Spleen (tissue), 11 donors: ENCODE measurements at regions not wholly inside any gene's neighbourhood (a gene's known extent, or its start where the extent isn't known, plus 50 kb on each side); places are given as distances from the start of the nearest gene placed in this dataset.

ENCODE experiments used
- DNase-seq: peaks from one replicate; pipeline ENCODE4 v3.0.0-alpha.2; 2020
- H3K27ac ChIP-seq, 8 donors: fragments of 200-600 bp; sonication (generic) in 7 of 8; 1 replicate in 4 of 8; 2 replicates in 4 of 8; pipeline versions ENCODE4 v1.5.0 to v1.8.0; 2016 to 2021; ENCODE audit warnings: inconsistent platforms in 4 of 8, mild to moderate bottlenecking in 4 of 8, moderate library complexity in 1 of 8
- H3K27me3 ChIP-seq, 7 donors: fragments of 200-600 bp; sonication (generic) in 6 of 7; replicated peaks in 1 of 7; 1 replicate in 4 of 7; 2 replicates in 3 of 7; pipeline versions ENCODE4 v1.5.0 to v1.8.0; 2016 to 2021; ENCODE audit warnings: inconsistent platforms in 3 of 7, mild to moderate bottlenecking in 1 of 7
- H3K36me3 ChIP-seq, 6 donors: fragments of 200-600 bp; sonication (generic) in 5 of 6; 1 replicate in 4 of 6; 2 replicates in 2 of 6; pipeline versions ENCODE4 v1.5.0 to v1.8.0; 2016 to 2021; ENCODE audit warnings: inconsistent platforms in 2 of 6
- H3K4me1 ChIP-seq, 6 donors: fragments of 200-600 bp; sonication (generic) in 5 of 6; 1 replicate in 3 of 6; 2 replicates in 3 of 6; pipeline versions ENCODE4 v1.5.0 to v1.8.0; 2016 to 2021; ENCODE audit warnings: inconsistent platforms in 3 of 6
- H3K4me3 ChIP-seq, 8 donors: fragments of 200-600 bp; sonication (generic) in 7 of 8; 1 replicate in 4 of 8; 2 replicates in 4 of 8; pipeline versions ENCODE4 v1.5.0 to v1.8.0; 2016 to 2021; ENCODE audit warnings: inconsistent platforms in 4 of 8, mild to moderate bottlenecking in 4 of 8, moderate library complexity in 2 of 8
- H3K9me3 ChIP-seq, 8 donors: fragments of 200-600 bp; sonication (generic) in 7 of 8; 1 replicate in 4 of 8; 2 replicates in 4 of 8; pipeline versions ENCODE4 v1.5.0 to v1.8.0; 2016 to 2021; ENCODE audit warnings: inconsistent platforms in 4 of 8
- POLR2A ChIP-seq, 3 donors: fragments of 450-650 bp; IDR thresholded peaks; one replicate each; pipeline ENCODE4 v1.5.1; 2017; ENCODE audit warnings: antibody characterized with exemption in 3 of 3, mild to moderate bottlenecking in 1 of 3
- POLR2AphosphoS5 ChIP-seq, 3 donors: sonication (generic); formaldehyde crosslinking; IDR thresholded peaks; one replicate each; pipeline ENCODE4 v1.5.1; 2017; ENCODE audit warnings: antibody characterized with exemption in 3 of 3
- WGBS, 5 donors: extraction: QIAGEN DNeasy Blood & Tissue Kit in 3 of 5; methylation state at CpG; one replicate each; pipeline versions ENCODE4 v1.1.5 to v1.1.7; 2013 to 2018; 5-methylcytosine and 5-hydroxymethylcytosine counted together
- intact Hi-C: fragments of 100-400 bp; cut with DNase I; formaldehyde crosslinking; loops from one replicate; pipeline ENCODE4 v1.15.0; 2023; ENCODE audit warnings: low total_unique reads
- TF ChIP-seq, protein P1 (sequence below), 11 experiments: fragments of 200-600 bp in 7 of 11; fragments of 450-650 bp in 4 of 11; sonication (generic) in 4 of 11; IDR thresholded peaks in 8 of 11; conservative IDR thresholded peaks in 3 of 11; 1 replicate in 7 of 11; 2 replicates in 4 of 11; pipeline versions ENCODE4 v1.4.0 to v1.8.0; 2016 to 2021; ENCODE audit warnings: antibody characterized with exemption in 11 of 11, inconsistent platforms in 4 of 11, mild to moderate bottlenecking in 1 of 11
- donor health status: healthy with polysubstance abuse.
- donor health status: DM: no; HTN: no; CAD: no; lungs with moderate emphysema.
- donor health status: DM: no; HTN: no; CAD: no.
- donor health status: Bipolar disorder and iron deficiency.
- donor health status: healthy.
- donor health status: DM: no; HTN: no; CAD: no.
- donor health status: DM: yes; HTN: yes; CAD: no.

DNA sequence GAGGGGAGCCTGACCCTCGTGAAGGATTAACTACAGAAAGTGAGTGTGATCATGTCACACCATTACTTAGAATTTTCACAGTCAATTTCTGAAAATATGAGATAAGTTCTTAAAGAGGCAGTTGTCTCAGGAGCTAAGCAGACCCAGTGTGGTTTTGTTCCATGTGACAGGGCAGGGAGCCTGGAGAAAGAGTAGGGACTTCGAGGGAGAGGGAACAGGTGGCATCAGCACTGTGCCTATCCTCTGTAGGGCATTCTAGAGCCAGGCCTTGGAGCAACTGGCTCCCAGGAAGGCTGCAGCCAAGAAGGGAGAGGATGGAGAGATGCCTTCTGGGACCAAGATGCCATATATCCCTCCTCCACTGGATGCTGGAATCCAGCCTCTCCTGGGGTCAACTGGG, 183.0 kb downstream of the TSHZ3 start:
- no peaks in the 10 kb centered on the region for H3K36me3 ChIP-seq
- peaks cover 0 to 22% (median 0%) of the 10 kb centered on the region in 7 donors for H3K27me3 ChIP-seq
- no peak for DNase-seq
- H3K9me3 ChIP-seq, result no peaks in the 10 kb centered on the region
- no peak for TF ChIP-seq POLR2AphosphoS5 (IDR thresholded peaks at IDR 0.05)
- TF ChIP-seq POLR2A (IDR thresholded peaks at IDR 0.05), result no peak
- TF ChIP-seq, protein P1, sequence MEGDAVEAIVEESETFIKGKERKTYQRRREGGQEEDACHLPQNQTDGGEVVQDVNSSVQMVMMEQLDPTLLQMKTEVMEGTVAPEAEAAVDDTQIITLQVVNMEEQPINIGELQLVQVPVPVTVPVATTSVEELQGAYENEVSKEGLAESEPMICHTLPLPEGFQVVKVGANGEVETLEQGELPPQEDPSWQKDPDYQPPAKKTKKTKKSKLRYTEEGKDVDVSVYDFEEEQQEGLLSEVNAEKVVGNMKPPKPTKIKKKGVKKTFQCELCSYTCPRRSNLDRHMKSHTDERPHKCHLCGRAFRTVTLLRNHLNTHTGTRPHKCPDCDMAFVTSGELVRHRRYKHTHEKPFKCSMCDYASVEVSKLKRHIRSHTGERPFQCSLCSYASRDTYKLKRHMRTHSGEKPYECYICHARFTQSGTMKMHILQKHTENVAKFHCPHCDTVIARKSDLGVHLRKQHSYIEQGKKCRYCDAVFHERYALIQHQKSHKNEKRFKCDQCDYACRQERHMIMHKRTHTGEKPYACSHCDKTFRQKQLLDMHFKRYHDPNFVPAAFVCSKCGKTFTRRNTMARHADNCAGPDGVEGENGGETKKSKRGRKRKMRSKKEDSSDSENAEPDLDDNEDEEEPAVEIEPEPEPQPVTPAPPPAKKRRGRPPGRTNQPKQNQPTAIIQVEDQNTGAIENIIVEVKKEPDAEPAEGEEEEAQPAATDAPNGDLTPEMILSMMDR (IDR thresholded peaks at IDR 0.05 in 8 of 11, conservative IDR thresholded peaks at IDR 0.05 in 3 of 11), result no peak
- H3K4me1 ChIP-seq, result no peaks in the 10 kb centered on the region
- H3K27ac ChIP-seq, result no peak overlapping the region
- 64 to 80% (median 69%) methylated on average over 2 of the region's 2 CpGs for WGBS, 5 donors
- no peak overlapping the region for H3K4me3 ChIP-seq
- intact Hi-C loops, result no loop called here

DNA sequence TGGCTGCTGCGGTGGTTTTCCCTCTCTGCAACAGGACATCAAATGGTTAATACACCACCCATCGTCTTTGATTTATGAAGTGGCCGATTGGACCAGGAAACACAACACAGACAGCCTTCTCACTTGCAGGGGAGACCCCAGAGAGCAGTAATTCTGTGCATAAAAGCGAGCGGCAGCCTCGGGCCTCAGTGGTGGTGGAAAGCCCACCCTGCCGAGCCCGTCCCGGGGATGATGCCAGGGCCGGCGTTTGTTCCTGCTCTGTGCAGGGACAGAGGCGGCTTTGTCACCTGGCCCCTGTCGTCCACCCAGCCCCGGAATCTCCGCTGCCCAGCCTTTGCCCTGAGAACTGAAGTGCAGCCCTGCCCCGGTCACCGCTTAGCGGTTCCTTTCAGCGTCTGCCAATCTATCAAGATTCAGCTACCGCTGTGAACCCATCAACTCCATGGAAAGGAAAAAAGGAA, 184.4 kb downstream of the TSHZ3 start:
- DNase-seq, result no peak
- intact Hi-C loops, result no loop called here
- no peaks in the 10 kb centered on the region for H3K4me1 ChIP-seq
- no peak overlapping the region for H3K4me3 ChIP-seq
- H3K27me3 ChIP-seq, result peaks cover 0 to 22% (median 0%) of the 10 kb centered on the region in 7 donors
- H3K36me3 ChIP-seq, result no peaks in the 10 kb centered on the region
- H3K9me3 ChIP-seq, result no peaks in the 10 kb centered on the region
- no peak for TF ChIP-seq POLR2A (IDR thresholded peaks at IDR 0.05)
- TF ChIP-seq, protein P1 (IDR thresholded peaks at IDR 0.05 in 8 of 11, conservative IDR thresholded peaks at IDR 0.05 in 3 of 11), result no peak
- no peak for TF ChIP-seq POLR2AphosphoS5 (IDR thresholded peaks at IDR 0.05)
- H3K27ac ChIP-seq, result no peak overlapping the region
- 19 to 31% (median 26%) methylated on average over 11 to 20 of the region's 20 CpGs for WGBS, 5 donors

DNA sequence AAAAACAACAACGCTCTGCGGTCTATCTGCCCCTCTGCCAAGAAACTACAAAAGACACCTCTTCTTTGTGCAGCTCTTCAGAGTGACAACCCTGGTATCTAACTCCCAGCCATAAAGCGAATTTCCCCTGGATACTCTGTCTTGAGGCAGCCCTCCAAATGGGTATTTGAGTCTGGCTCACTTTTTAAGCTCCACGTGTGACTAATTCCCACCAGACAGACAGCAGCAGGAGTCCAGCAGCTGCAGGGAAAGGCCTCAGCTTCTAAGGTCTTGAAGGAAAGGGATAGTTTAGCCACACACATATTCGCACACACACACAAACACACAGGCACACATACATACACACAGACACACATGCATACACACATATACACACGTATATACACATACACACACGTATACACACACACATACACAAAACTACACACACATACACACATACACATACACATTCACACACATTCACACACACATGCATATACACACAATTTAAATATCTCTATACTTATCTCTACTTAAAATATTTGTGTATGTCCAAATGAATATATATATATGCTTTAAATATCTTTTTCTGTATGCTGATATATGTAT, 188.8 kb downstream of the TSHZ3 start:
- 82 to 90% (median 88%) methylated on average over 7 of the region's 7 CpGs for WGBS, 5 donors
- intact Hi-C loops, result no loop called here
- Histone ChIP-seq H3K27ac (no peak overlapping the region), H3K36me3 (no peaks in the 10 kb centered on the region), H3K9me3 (no peaks in the 10 kb centered on the region), H3K4me1 (no peaks in the 10 kb centered on the region), H3K27me3 (peaks cover 0 to 17% (median 0%) of the 10 kb centered on the region in 7 donors), H3K4me3 (no peak overlapping the region)
- no peak for TF ChIP-seq POLR2AphosphoS5 (IDR thresholded peaks at IDR 0.05)
- no peak for TF ChIP-seq POLR2A (IDR thresholded peaks at IDR 0.05)
- TF ChIP-seq, protein P1 (IDR thresholded peaks at IDR 0.05 in 8 of 11, conservative IDR thresholded peaks at IDR 0.05 in 3 of 11), result no peak
- no peak for DNase-seq

DNA sequence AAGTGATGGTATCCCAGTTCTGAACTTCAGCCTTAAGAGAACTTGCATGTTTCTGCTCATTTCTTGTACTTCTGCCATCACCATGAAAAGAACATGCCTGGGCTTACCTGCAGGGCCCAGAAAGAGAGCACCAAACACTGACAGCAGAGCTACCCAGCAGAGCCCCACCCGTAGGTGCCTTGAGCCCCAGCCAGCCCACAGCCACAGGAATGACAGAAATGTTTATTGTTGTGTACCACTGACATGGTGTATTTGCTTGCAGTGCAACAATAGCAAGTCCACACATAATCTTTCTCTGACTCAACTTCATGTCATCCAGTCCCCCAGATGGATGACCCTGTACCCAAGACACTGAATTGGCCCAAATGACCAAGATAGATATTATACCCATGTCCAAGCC, 195.2 kb downstream of the TSHZ3 start:
- DNase-seq, result no peak
- 58 to 96% (median 81%) methylated on average over 1 of the region's 1 CpG for WGBS, 5 donors
- H3K4me3 ChIP-seq, result no peak overlapping the region
- no peak for TF ChIP-seq POLR2A (IDR thresholded peaks at IDR 0.05)
- TF ChIP-seq POLR2AphosphoS5 (IDR thresholded peaks at IDR 0.05), result no peak
- TF ChIP-seq, protein P1 (IDR thresholded peaks at IDR 0.05 in 8 of 11, conservative IDR thresholded peaks at IDR 0.05 in 3 of 11), result no peak
- H3K4me1 ChIP-seq, result no peaks in the 10 kb centered on the region
- no peak overlapping the region for H3K27ac ChIP-seq
- no peaks in the 10 kb centered on the region for H3K36me3 ChIP-seq
- intact Hi-C loops, result no loop called here
- no peaks in the 10 kb centered on the region for H3K27me3 ChIP-seq
- H3K9me3 ChIP-seq, result peaks cover 0 to 4% (median 0%) of the 10 kb centered on the region in 8 donors
